HuH-7.5 (cell line): ENCODE measurements at regions not wholly inside any gene's neighbourhood (a gene's known extent, or its start where the extent isn't known, plus 50 kb on each side); places are given as distances from the start of the nearest gene placed in this dataset.

ENCODE experiments used
- DNase-seq: peaks from one replicate; pipeline ENCODE4 v3.0.0; 2011; ENCODE audit warnings: low spot score

DNA sequence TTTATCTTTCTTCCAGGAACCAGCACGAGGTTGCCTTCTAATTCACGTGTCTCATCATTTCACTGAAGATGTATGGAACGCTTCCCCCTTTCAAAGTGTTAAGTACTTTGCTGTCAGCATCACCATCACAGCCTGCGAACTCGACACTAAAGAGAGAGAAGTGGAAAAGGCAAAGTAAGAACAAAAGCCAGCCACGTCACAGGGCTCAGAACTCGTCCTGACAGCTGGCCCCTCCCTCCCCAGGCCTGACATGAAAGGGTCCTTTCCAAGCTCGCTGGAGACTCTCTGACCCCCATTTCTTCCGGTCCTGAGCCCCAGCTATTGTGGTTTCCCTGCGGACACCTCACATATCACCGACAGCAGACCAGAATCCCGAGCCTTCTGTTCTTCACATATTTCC is 177.8 kb upstream of the NTM start:
- no peak for DNase-seq

DNA sequence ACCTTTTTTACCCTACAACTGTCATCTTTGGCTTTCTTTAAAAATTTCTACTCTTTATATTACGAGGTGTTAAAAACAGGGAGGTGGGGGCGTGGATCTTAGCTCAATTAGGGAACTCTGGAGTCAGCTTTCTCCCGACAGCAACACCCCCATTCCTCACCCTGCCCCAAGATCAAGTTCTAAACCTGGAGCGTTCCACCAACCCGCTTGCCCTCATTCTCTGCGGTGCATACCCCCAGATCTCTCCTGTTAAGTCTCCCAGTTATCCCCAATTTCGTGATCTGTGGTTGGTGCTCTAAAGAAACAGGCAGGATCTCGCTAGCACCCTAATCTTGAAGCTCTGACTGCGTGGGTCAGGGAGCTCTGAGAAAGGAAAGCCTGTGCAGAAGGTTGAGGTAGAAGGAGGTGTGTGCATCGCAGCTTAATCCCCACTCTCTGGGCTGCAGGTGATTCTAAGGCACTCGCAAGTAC is 177.3 kb upstream of the NTM start:
- no peak for DNase-seq

DNA sequence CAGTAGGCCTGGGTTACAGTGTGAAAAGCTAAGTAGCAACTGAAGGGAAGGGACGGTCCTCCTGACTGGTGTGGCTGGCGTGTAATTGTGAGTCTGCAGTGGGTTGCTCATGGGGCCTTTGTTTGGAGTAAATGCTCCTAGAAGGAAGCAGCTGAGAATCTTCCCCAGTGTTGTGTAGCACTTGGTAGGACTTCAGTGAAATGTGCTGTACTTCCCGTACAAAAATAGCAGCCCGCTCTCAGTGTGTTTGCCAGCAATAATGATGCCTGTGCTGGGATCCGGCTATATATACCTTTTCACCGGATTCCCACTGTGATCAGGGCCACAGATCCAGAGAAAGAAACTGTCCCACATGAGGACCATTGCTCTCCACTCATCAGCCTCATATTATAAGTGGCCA is 175.7 kb upstream of the NTM start:
- no peak for DNase-seq

DNA sequence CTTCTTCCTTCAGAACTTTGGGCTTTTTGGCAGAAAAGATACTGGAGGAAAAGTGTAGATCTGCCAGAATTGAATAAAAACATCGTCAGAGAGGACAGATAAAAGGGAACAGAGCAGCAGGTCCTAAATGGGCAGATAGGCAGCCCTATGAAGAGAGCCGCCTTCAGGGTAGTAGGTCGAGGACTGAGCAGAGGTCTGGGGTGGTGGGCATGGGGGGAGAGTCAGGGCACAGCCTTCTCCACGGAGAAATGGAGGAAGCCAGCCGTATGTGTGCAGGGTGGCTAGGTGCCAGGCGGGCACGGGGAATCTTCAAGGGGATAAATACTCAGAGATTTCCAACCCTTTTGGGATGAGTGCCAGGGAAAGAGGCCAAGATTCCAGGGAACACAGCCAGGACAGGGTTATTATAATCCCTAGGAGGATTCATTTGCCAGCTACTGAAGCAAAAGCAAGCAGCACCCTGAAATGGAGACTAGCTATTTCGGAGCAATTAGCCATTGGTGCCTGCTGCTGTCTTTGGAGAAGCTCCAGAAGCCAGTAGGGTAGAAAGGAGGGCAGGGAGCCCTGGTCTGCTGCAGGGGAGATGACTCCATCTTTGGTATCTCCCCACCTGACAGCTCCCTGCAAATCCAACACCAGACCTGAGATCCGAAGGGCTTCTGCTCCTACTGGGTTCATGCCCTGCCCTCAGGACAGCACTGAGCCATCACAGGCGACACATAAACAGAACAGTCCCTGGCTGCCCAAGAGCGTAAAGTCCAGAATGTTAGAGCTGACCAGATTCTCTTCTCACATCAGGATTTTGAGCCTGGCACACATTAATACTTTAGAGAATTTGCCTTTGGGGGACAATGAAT is 174.5 kb upstream of the NTM start:
- no peak for DNase-seq

DNA sequence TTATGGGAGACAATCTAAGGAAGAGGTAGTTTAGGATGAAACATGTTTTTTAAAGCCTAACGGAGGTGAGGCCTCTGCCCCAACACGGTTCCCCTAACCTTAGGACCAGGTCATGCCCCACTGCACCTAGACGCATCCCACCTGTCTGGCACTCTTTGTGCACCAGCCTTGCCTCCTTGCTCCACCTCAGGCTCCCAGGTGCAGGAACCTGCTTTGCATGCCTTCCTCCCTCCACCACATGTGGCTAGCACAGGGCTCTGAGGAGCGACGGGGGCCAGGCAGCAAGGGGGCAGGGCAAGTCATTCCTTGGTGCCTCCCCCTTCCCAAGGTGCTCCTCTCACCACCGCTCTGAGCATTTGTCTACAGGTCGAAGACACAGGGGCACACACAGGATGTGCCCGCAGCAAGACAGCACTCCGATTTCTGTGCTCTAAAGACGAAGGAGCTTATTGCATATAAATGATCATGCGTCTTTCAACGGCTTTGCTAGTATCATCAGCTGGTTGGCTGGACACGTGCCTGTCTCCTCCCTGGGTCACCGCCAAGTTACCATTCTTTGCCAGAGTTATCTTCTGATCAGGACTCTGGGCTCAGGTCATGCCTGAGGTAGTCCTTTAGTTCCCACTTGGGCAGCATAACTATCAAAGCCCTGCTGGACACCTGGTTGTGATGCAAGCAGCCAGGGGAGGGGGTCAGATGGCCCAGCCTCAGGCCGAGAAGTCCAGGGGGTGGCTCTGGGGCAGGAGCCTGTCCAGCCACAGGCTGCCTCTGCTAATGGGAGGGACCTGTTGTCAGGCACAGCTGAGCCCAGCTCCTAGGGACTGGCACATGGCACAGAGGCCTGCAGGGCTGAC is 172.0 kb upstream of the NTM start:
- DNase-seq = no peak

DNA sequence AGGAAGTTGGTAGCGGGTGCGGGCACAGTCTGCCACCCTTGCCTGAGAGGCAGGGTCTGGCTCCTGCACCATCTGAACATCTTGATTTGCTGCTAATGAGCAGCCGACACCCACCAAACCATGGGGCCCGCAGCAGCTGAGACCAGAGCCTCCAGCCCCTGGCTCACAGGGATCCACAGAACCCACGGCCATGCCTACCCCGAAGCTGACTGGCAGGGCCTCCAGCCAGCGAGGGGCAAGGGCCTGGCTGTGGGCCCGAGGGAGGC is 171.5 kb upstream of the NTM start:
- DNase-seq = no peak

DNA sequence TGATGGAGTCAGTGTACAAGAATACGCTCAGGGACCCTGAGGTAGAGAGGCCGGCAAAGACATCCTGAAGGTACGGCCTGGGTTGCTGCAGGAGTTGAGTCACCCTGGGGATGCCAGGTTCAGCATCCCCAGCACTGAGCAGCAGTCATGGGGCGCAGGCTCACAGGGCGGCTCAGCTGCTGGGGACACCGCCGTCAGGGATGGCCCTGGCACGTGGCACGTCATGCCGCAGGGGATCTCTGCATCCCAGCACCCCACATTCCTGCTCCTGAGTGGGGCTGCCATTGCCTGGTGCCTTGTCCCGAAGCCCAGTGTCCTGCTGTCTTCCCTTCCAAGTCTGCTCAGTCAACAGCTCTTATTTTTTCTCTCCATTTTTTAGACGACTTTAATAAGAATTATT is 168.7 kb upstream of the NTM start:
- DNase-seq = no peak

DNA sequence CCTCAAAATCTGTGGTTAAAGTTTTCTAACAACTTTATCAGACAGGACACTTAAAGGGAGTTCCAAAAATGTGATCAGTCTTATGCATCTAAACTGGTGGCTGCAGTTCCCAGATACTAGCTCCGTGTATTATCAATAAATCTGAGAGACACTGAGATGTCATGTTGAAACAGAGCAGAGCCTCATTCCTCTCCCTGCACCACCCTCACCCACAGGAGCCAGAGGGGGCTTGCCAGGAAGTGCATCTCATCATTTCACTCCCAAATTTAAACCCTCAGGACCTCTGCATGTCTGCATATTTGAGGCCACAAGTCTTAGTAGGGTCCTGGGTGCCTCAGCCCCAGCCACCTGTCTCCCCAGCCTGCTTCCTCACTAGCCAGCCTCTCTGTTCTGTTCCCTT is 167.4 kb upstream of the NTM start:
- no peak for DNase-seq

DNA sequence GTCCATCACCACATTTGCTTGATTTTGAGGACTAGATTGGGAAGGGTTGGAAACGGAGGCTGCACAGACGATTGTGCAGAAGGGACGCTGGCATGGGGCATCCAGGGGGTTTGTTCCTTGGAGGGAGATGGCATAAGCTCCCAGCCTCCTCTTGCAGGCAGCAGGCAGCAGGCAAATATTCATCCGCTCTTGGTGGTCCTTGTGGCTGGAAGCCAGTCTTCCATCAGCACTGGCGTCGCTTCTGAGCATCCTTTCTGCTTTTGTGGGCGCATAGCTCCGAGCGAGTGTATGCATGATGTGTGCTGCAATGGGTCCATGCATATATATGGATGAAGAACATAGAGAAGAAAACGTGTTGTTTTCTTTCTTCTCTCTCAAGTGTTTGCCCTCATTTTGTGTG is 166.1 kb upstream of the NTM start:
- no peak for DNase-seq

DNA sequence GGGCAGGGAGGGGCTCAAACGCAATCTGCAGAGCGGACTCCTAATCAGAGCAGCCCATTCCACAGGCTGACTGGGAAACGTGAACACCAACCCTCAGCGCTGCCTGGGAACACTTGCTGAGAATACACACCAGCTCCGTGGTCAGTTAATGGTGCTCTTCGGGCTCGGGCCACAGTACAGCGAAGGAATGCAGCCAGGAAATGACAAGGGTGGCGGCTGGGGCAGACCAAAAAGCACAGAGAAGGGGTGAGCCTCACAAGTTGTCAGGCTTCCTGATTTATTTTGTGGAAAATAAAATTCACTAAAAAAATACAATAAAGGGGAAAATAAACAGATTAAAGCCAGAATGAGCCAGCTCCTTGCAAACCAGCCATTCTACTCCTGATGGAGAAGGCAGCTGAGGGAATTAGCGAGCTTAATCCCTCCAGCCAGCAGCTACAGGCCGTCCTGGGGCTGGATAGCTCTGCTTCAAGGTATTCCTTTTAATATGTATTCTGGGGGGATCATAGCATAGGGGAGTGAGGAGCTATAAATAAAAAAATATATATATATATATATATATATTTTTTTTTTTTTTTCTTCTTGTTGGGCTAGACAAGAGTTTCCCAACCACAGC is 165.5 kb upstream of the NTM start:
- DNase-seq = no peak

DNA sequence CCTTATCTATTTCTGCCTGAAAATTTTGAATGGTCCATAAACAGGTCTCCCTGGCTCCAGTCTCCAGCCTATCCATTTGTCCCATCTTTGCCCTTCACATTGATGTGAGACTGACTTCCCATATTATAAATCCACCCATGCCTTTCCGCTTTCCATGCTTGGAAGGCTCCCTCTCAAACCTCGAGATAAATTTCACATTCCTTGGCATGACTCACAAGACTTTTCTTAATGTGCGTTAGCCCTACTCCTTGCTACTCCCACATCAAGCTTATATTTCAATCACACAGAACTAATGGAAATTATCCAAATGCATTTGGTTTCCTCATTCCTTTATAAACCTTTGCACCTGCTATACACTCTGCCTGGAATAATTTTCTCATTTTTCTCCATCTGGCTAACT is 163.7 kb upstream of the NTM start:
- no peak for DNase-seq

DNA sequence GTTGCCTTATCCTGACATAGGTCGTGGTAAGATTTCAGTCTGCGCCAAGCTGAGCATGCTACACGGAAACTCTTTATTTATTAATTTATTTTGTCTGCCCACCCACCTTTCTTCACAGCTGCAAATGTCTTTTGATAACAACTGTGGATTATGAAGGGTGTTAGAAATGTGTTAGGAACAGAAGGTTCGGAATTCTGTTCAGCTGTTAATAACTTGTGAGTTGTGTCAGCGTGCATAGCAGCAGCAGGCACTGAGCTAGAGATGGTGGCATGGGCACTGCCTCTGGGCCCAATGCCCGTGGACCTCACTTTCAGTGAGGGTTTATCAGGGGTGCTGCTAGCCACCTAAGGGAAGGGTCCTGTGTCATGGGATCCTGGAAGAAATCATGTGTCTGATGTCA is 162.5 kb upstream of the NTM start:
- no peak for DNase-seq

DNA sequence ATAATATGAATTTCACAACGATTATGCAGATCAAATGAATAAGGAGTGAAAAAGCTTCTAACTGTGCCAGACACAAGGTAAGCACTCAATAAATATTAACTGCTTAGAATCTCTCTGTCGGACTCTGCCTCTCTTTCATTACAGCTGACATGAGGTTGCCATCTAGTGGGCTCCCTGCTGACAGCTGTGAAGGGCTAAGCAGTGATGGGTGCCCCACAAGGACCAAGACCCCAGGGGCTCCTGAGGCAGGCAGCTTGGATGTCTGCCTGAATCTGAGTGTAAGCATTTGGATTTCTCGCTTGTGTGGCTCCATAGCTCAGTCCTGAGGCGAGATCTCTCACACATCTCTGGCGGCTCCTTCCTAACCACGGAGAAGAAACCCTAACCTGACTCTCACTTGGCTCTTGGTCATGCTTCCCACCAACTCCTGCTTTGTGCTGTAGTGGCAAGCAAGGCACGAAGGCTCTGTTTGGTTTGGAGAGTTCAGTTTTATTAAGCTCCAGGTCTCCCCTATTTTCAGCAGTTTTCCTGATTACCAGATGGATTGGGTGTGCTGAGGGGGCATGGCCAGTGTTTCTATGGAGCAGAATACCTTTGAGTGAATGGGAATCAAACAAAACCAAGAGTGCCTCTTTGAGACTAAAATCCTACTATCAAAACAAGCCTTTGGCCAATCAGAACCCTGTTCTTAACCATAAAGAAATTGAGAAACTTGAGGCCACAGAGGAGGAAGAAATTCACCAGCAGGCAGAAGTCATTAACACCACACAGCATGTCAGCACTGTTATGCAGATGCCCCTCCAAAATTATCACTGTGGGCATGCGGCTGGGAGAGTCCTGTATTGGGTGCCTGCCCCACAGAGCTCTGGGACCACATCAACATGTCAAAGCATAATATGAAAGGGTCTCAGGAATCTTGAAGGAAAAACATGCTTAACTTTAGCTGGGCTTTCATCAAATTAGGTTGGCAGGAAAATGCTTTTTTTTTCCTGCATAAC is 152.8 kb upstream of the NTM start:
- DNase-seq = no peak

DNA sequence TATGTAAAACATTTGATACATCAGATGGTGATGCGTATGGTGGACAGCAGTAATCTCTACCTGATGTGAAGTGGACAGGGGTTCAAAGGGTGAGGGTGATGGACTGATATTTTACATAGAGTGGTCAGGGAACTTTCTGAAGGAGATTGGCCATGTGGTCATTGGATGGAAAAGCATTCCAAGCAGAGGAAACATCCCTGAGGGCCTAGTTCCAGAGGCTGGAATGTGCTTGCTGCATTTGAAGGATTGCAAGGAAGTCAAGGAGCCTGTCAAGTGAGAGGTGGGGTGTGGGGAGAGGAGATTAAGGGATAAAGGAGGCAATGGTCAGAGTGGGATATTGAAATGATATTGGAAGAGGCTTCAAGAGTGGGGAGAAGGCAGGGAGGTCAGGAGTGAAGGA is 151.9 kb upstream of the NTM start:
- no peak for DNase-seq

DNA sequence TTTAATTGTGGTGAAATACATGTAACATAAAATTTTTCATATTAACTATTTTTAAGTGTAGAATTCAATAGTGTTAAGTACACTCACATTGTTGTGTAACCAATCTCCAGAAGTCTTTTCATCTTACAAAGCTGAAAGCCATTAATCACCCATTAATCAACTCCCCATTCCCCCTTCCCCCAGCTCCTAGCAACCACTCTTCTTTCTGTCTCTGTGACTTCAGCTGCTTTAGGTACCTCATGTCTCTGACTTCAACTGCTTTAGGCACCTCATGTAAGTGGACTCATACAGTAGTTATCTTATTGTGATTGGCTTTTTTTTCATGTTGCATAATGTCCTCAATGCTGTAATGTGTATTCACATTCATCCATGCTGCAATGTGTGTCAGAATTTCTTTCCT is 150.8 kb upstream of the NTM start:
- DNase-seq = no peak

DNA sequence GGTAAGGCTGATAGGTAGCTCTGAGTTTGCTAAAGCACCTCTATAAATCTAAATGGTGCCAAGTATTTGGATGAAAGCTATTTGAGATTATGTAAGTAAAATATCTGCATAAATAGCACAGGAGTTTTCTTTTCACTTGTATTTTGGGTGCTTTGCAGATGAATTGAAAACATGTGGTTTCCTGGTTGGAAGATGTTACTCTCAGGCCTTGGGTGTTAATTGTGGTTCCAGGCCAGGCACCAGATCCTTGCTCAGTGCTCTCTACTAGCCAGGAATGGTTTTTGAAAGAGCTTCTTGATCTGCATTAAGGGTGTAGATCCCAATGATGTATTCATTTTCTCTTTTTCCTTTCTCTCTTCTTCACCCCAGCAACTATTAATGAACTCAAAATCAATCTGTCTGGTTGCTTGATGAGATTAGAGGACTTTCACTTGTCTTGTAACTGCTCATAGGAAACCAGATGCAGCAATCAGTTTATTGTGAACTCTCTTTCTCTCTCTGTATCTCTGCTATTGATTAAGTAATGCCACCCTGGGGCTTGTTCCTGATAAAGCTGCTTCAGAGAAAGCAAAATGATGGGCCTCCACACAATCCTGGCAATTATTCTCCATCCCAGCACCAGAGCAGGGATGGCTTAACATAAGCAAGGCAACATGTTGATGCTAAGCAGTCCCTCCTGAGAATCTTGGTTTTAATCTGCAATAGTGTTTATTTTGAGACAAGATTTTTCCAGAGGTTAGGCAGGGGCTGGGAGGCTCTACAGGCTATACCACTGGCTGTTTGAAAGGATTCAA is 147.0 kb upstream of the NTM start:
- DNase-seq = no peak

DNA sequence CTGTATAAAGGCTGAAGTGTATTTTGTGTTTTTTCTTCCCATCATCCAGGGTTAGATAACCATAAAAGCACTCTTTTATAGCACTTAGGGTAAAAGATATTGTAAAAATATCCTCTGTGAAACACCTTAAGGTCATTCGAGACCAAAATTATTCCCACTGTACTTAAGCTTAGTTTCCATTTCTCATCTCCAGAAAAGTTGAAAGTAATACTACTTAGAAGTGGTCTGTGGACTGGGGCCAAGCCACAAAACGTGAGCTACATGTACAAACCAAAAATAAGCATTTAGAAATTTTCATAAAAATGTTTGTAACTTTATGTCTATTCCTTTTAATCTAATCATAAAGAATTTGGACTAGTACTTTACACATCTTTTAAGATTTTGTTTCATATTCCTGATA is 142.0 kb upstream of the NTM start:
- no peak for DNase-seq

DNA sequence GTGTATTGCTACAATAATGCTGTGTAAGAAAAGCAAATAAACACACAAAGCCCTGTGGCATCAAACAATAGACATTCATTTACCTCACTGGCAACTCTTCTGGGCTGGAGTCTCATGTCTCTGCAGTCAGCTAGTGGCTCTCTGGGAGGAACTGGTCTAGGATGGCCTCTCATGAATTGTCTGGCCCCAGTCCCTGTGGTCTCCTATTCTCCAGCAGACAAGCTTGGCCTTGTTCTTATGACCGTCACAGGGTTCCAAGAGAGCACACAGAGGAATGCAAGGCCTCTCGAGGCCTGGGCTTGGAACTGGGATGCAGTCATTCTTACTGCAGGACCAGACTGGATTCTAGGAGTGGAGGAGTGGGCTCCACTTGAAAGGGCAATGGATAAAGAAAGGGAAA is 141.2 kb upstream of the NTM start:
- DNase-seq = no peak

DNA sequence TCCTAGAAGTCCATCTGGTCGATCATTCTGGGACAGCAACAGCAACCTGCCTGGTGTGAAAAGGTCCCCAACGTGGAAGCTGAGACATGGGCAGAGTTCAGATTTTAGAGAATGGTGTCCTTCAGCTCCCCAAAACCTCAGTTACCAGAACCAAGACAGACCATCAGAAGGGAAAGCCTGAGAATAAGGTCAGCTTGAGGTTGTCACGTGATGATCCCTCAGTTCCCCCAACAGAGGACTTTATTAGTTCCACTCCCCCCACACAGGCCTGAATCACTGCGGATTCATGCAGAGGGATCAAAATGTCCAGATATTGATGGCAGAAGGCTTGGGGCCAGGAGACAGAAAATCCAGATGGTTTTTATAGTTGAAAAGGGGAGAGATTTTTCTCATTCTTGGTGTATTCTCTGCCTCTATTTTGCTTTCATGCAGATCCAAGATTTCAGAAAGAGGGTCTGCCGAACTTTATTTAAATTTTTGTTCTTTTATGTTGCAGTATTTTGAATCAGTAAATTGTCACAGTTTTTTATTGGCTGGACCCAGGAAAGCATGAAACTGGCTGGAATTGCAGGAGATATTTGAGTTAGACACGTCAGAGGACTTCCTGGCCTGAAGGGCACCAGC is 139.0 kb upstream of the NTM start:
- DNase-seq = no peak

DNA sequence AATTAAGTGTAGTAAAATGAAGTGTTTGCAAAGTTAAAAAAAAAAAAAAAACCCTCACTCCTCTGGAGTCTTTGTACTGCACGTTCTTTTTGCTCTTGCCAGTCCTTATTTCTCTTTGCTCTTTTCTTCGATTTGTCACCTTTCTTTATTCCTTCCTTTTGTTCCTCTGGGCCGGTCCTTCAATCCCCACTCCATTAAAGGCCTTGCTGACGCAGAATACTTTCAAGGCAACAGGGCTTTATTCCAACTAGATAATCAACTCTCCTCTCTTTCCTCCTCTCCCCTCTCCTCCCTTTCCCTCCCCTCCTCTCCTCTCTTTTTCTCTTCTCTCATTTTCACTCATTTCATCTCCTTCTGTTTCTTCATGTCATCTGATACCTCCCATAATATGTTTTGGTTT is 138.2 kb upstream of the NTM start:
- no peak for DNase-seq

DNA sequence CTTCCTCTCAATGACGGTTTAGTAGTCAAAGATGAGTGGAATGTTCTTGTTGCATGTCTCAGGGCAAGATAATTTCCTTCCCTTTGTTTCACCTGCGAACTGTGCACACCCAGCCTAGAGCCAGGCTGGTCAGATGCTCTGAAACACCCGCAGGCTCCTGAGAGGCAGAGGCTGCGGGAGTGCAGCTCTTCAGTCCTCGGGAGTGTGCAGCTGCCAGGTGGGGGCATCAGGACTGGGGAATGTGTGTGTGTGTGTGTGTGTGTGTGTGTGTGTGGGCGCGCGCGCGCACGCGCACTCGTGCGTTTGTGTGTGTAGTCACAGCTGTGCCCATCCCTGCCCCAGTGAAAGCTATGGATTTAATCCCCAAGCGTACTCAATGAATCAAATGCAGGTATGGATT is 136.2 kb upstream of the NTM start:
- DNase-seq = no peak
